ENCODE measurements at regions not wholly inside any gene's neighbourhood (a gene's known extent, or its start where the extent isn't known, plus 50 kb on each side); places are given as distances from the start of the nearest gene placed in this dataset.
A peak's percentile ranks its signal among the peaks of the same experiment; 100 is the strongest.
"Not testable (repeated sequence)": the region's sequence is repeated elsewhere in the genome, so short reads cannot be mapped to it uniquely, and the experiment has no call there.

GRCh38 chr1:238438311-238439270 is 547.9 kb upstream of the ZP4 start:
- no peak for DNase-seq

DNA sequence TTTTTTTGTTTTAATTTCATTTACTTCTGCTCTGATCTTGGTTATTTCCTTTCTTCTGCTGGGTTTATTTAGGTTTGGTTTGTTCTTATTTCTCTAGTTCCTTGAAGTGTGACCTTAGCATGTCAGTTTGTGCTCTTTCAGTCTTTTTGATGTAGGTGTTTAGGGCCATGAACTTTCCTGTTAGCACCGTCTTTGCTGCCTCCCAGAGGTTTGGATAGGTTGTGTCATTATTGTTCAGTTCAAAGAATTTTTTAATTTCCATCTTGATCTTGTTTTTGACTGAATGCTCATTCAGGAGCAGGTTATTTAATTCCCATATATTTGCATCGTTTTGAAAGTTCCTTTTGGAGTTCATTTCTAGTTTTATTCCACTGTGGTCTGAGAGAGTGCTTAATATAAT is 539.0 kb upstream of the ZP4 start:
- DNase-seq: not testable (repeated sequence)

DNA sequence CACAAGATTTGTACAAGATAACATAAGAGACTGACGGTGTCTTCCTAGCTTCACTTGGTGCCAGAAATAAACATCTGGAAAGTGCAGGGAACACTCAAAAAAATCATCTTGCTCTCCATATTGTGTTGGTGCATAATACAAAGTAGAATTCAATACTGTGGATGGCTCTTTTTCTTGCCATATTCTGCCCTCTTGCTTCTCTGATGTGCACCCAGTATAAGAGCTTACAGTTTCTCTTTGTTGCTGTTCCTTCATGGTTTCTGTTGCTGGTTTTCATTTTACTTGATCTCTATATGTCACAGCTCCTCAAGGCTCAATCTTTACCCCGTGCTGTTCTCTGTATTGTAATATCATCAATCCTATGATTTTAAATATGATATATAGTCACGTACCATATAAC is 528.5 kb upstream of the ZP4 start:
- no peak for DNase-seq

DNA sequence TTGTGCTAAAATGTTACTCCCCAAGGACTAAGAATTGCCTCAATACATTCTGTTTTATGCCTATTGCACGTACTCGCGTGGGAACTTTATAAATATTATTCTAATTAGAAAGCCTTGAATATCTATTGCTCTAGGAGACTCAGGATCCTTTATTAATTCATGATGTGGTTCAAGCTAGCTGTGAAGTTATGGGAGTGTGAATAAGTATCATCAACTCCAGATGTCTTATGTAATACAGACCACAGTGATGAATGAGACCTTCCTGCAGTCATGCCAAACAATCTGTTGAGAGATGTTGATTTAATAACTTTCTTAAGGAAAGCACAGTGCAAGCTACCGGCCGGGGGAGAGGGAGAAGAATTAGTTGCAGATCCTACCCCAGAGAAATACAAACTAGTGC is 519.2 kb upstream of the ZP4 start:
- DNase-seq: peak; percentile 27

- DNase-seq: no peak
Measured at GRCh38 chr1:238409191-238409850, 518.6 kb upstream of the ZP4 start.

DNA sequence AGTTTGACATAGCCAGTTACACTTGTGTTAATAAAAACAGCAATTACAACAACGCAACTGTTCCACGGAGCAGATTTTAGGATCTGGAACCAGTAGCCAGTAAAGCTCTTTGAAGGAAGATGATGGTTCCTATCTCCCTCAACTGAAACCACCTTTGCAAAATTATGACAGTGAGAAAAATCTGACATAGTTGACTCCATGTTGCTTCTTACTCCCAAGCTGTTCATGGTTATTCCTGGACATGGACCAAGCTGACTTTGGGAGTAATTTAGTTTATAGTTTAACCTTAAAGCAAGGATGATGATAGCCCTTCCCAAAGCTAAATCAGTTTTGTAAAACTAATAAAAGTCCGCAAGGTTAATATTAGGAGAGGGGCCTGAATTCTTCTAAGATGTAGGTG is 518.0 kb upstream of the ZP4 start:
- no peak for DNase-seq

DNA sequence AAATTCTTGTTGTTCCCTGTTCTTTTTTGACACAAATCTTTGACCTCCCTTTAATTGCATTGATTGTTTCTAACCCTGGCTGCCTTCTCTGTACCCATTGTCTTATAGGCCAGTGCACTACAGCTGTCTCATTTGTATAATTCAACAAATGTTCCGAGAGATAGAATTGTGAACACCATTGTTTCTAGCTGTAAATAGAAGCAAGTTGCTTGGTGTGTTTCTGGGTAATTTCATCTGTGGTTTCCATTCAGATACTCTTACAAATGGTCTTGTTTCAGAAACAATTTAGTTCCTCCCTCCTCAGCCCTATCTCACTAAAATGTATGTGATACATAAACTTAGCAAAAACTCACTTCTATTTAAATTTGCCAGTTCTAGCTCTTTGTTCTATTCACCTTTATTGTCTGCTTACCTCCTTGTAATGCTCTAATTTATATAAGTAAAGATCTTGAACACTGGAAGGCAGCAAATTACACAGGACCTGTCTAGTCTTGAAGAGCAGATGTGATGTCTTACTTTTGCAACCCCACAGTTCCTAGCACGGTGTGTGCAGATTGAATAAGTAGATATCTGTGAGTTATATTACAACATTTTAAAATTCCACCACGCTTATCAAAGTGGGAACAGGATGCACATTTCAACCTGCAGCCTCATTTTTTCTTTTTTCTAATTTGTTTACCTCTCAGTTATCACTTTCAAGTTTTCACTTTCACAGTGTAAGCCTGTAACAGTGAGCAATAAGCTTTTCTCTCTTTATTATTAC is 515.6 kb upstream of the ZP4 start:
- no peak for DNase-seq

GRCh38 chr1:238404921-238405320 is 514.2 kb upstream of the ZP4 start:
- no peak for DNase-seq

GRCh38 chr1:238404481-238404880 is 513.8 kb upstream of the ZP4 start:
- no peak for DNase-seq

- peak; percentile 27 for DNase-seq
Measured at GRCh38 chr1:238401144-238401543, 510.4 kb upstream of the ZP4 start.

GRCh38 chr1:238399558-238399957 is 508.8 kb upstream of the ZP4 start:
- DNase-seq: no peak

DNA sequence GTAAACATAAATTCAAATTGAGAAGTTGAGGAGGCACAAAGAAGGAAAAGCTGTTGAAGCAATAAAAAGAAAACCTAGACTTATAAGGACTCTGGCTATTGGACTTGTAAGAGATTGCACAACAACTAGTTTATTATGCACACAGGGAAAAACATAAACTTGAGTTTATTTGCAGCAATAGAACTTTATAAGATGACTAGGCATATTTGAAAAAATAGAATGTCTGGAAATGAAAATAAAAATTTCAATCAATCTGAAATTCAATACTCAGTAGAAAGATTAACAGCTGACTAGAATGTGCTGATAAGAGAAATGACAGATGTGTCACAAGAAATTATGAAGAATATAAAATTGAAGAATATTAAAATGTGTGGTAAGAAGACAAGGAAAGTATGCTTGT is 505.4 kb upstream of the ZP4 start:
- no peak for DNase-seq

DNA sequence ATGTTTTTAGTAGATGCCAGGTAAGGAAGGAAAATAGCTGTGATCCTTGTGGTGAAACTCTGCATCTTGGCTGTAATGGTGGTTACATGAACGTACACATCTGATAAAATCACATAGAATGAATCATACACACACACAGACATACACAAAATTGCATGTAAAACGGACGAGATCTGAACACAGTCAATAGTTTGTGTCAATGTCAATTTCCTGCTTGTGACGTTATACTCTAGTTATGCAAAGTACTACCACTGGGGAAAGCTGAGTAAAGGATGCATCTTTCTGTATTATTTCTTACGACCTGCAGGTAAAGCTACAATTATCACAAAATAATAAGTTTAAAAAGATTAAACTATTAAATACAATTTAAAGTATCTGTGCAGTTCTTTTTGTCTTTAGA is 493.7 kb upstream of the ZP4 start:
- no peak for DNase-seq

GRCh38 chr1:238380167-238380566 is 489.4 kb upstream of the ZP4 start:
- no peak for DNase-seq

DNA sequence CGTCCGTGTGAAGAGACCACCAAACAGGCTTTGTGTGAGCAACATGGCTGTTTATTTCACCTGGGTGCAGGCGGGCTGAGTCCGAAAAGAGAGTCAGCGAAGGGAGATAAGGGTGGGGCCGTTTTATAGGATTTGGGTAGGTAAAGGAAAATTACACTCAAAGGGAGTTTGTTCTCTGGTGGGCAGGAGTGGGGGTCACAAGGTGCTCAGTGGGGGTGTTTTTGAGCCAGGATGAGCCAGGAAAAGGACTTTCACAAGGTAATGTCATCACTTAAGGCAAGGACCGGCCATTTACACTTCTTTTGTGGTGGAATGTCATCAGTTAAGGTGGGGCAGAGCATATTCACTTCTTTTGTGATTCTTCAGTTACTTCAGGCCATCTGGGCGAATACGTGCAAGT is 488.7 kb upstream of the ZP4 start:
- not testable (repeated sequence) for DNase-seq

DNA sequence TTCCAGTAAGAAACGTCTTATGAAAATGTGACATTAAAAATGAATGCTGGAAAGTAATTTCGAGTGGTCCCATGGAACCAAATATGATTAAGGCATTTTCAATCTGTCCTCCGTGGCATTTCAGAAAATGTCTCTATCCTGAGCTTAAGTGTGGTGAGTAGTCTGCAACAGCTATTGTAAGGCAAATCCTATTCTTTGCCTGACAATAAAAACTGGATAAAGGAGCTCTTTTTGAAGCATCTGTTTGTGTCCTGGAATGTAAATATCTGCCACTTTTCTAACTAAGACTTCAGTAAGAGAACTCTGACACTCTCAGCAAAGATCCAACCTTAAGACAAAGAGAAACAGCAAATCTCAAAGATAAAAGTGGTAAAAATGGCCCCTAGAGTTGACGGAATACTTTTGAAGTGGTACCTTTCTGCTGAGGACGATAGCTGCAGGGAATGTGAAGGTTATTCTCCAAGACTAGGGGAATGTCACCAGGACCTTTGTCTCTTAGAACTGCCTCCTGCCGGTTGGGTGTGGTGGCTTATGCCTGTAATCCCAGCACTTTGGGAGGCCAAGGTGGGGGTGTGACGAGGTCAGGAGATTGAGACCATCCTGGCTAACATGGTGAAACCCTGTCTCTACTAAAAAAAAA is 486.7 kb upstream of the ZP4 start:
- DNase-seq: no peak

DNA sequence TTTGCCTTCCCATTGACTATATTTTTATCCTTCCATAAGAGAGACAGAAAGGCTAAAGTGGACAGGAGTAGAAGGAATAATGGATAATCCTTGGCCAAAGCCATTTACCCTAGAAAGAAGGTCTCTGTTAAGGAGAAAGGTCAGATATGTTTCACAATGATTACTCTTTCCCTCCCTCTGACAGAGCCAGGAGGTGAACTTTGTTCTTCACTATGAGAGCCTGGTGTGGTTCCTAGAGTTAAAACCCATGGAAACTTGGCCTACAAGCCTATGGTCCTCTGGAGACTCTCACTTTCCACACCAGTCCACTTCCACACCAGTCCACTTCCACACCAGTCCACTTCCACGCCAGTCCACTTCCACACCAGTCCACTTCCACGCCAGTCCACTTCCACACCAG is 479.9 kb upstream of the ZP4 start:
- DNase-seq: no peak

DNA sequence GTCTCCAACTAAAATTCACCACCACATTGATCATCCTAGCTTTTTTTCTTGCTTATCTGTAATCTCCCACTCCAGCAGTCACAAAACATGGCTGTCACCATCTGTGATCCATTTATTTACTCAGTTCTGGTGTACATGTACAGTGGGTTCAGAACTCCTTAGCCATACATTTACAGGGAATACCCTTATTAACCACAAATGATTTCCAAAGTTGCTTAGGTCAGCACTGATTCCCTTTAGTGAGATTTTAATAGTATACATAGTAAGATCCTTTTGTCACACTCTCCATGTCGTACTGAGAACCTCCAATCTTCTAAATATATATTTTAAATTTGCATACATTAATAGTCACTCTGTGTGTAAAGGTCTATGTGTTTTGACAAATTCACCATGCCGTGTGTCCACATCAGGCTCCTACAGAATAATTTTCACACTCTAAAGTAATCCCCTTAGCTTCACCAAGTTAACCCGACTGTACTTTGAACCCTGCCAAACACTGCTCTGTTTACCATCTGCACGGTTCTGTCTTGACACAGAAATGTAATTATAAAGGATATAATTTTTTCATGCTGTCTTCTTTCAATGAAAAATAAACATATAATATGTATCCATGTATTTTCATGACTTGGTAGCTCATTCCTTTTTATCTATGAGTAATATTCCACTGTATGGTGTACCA is 473.6 kb upstream of the ZP4 start:
- no peak for DNase-seq

DNA sequence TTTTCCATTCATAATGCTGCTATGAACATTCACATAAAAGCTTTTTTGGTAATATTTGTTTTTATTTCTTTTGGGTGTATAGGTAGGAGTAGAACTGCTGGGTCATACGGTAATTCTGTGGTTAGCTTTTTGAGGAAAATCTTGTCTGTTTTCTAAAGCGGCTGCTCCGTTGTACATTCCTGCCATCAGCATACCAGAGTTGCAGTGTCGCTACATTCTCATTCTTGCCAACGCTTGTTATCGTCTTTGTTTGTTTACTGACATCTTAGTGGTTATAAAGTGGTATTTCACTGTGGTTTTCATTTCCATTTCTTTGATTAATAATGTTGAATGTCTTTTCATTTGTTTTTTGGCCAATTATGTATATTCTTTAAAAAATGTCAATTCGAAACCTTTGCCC is 469.8 kb upstream of the ZP4 start:
- no peak for DNase-seq

DNA sequence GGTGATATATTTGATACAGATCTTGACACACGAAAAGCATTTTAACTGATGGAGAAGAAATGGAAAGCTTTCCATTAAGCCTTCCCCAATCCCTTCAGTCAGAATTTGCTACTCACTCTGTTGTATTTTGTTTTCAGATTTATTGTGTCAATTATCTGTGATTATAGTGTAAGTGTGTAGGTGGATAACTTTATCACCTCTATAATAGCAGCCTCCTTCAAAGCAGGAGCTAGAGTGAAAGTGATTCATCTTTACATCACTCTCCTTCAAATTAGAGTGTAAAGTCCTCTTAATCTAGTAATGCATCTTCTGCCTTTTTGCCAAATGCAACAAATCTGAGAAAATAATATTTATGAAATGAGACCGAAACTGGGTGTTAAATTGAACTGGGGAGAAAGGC is 459.7 kb upstream of the ZP4 start:
- DNase-seq: no peak

DNA sequence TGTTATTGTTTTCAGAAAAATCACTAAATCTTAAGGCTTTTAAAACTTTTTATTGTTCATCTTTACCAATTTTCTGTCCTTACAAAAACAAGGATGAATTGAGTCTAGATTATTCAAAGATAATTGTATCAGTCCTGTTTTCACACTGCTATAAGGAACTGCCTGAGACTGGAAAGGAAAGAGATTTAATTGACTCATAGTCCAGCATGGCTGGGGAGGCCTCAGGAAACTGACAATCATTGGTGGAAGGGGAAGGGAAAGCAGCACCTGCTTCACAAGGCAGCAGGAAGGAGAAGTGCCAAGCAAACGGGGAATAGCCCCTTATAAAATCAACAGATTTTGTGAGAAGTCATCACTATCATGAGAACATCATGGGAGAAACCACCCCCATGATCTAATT is 455.6 kb upstream of the ZP4 start:
- DNase-seq: no peak

GRCh38 chr1:238345837-238346236 is 455.1 kb upstream of the ZP4 start:
- DNase-seq: no peak
